Memory B cell (primary cell): ENCODE measurements at regions not wholly inside any gene's neighbourhood (a gene's known extent, or its start where the extent isn't known, plus 50 kb on each side); places are given as distances from the start of the nearest gene placed in this dataset.

Source experiments
- ATAC-seq: fragments of 150-1000 bp; cut with Tn5 transposase; 2 replicates; pipeline ENCODE4 v1.10.0; 2021; ENCODE audit warnings: low read depth, mild to moderate bottlenecking, moderate library complexity
- DNase-seq, 2 donors: peaks; one replicate each; pipeline ENCODE4 v3.0.0; 2022; ENCODE audit warnings: low spot score in 2 of 2
- H3K27ac Mint-ChIP-seq: one replicate; pipeline ENCODE4 v1.8.0; 2022; ENCODE audit warnings: mild to moderate bottlenecking, moderate library complexity, mixed read lengths
- H3K27me3 Mint-ChIP-seq: one replicate; pipeline ENCODE4 v1.8.0; 2022; ENCODE audit warnings: mixed read lengths
- H3K36me3 Mint-ChIP-seq: one replicate; pipeline ENCODE4 v1.8.0; 2022; ENCODE audit warnings: mild to moderate bottlenecking, mixed read lengths
- H3K4me1 Mint-ChIP-seq: one replicate; pipeline ENCODE4 v1.8.0; 2022; ENCODE audit warnings: mixed read lengths
- H3K4me3 Mint-ChIP-seq: one replicate; pipeline ENCODE4 v1.8.0; 2022; ENCODE audit warnings: mild to moderate bottlenecking, moderate library complexity, mixed read lengths
- H3K9me3 Mint-ChIP-seq: one replicate; pipeline ENCODE4 v1.8.0; 2022; ENCODE audit warnings: mixed read lengths

GRCh38 chr10:110436554-110437350, 61.0 kb upstream of the DUSP5 start:
- H3K27ac Mint-ChIP-seq: no peak overlapping the region
- H3K9me3 Mint-ChIP-seq: no peaks in the 10 kb centered on the region
- peaks cover 4% of the 10 kb centered on the region for H3K4me1 Mint-ChIP-seq
- ATAC-seq (no peak), DNase-seq (no peak)
- H3K4me3 Mint-ChIP-seq: no peak overlapping the region
- H3K27me3 Mint-ChIP-seq: peaks cover 3% of the 10 kb centered on the region
- no peaks in the 10 kb centered on the region for H3K36me3 Mint-ChIP-seq

GRCh38 chr10:110437351-110437605, 60.4 kb upstream of the DUSP5 start:
- Mint-ChIP-seq H3K4me3 (no peak overlapping the region), H3K27me3 (no peaks in the 10 kb centered on the region), H3K4me1 (peaks cover 7% of the 10 kb centered on the region), H3K27ac (no peak overlapping the region), H3K9me3 (no peaks in the 10 kb centered on the region), H3K36me3 (no peaks in the 10 kb centered on the region)
- DNase-seq: no peak
- ATAC-seq: no peak

GRCh38 chr10:110437761-110438341, 59.9 kb upstream of the DUSP5 start:
- no peak for ATAC-seq
- DNase-seq: no peak
- Mint-ChIP-seq H3K27me3 (no peaks in the 10 kb centered on the region), H3K9me3 (no peaks in the 10 kb centered on the region), H3K36me3 (no peaks in the 10 kb centered on the region), H3K27ac (no peak overlapping the region), H3K4me1 (peaks cover 7% of the 10 kb centered on the region), H3K4me3 (no peak overlapping the region)

DNA sequence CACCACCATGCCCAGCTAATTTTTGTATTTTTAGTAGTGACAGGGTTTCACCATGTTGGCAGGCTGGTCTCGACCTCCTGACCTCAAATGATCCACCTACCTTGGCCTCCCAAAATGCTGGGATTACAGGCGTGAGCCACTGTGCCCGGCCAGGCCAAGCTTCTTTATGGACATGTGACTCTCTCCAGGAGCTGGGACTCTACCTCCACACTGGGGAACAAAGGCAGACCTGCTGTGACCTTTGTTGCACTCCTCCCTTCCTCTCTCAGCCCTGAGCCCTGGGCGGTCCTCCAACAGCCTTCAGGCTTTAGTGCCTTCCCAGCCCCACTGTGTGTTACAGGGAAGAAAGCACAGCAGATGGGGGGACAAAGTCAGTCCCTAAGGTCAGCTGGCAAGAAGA, 55.0 kb upstream of the DUSP5 start:
- Mint-ChIP-seq H3K36me3 (no peaks in the 10 kb centered on the region), H3K9me3 (no peaks in the 10 kb centered on the region), H3K27ac (no peak overlapping the region), H3K4me3 (no peak overlapping the region), H3K27me3 (peaks cover 10% of the 10 kb centered on the region), H3K4me1 (peaks cover 7% of the 10 kb centered on the region)
- no peak for DNase-seq
- ATAC-seq: no peak

- H3K4me3 Mint-ChIP-seq: no peak overlapping the region
- DNase-seq (no peak), ATAC-seq (no peak)
- H3K36me3 Mint-ChIP-seq: no peaks in the 10 kb centered on the region
- H3K4me1 Mint-ChIP-seq: peaks cover 7% of the 10 kb centered on the region
- no peaks in the 10 kb centered on the region for H3K9me3 Mint-ChIP-seq
- H3K27ac Mint-ChIP-seq: no peak overlapping the region
- peaks cover 10% of the 10 kb centered on the region for H3K27me3 Mint-ChIP-seq
Measured at GRCh38 chr10:110443239-110444003, 54.3 kb upstream of the DUSP5 start.

- no peak overlapping the region for H3K4me3 Mint-ChIP-seq
- DNase-seq: no peak
- H3K27me3 Mint-ChIP-seq: peaks cover 10% of the 10 kb centered on the region
- no peak for ATAC-seq
- H3K4me1 Mint-ChIP-seq: peaks cover 7% of the 10 kb centered on the region
- H3K36me3 Mint-ChIP-seq: no peaks in the 10 kb centered on the region
- H3K9me3 Mint-ChIP-seq: no peaks in the 10 kb centered on the region
- no peak overlapping the region for H3K27ac Mint-ChIP-seq
Measured at GRCh38 chr10:110444004-110444337, 53.7 kb upstream of the DUSP5 start.

DNA sequence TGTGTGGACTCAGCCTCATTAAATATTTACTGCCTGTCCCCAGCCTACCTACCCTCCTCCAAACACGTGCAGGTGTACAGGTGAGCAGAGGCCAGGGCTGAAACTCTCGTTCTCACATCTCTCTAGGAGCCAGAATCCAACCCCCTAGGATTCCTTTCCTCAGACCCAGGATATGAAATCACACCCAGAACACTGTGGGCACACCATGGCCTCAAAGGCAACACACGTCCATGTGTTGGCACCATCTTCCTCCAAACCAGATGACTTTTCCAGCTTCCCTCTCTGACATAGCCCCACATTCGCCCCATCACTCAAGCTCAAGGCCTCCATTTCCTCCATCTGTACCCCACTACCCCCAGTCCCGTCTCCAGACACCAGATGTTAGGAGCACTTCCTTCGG, 51.8 kb upstream of the DUSP5 start:
- no peaks in the 10 kb centered on the region for H3K9me3 Mint-ChIP-seq

GRCh38 chr10:110446277-110446676, 51.4 kb upstream of the DUSP5 start:
- peaks cover 7% of the 10 kb centered on the region for H3K4me1 Mint-ChIP-seq
- peaks cover 12% of the 10 kb centered on the region for H3K27me3 Mint-ChIP-seq
- no peak for DNase-seq
- H3K27ac Mint-ChIP-seq: no peak overlapping the region
- H3K36me3 Mint-ChIP-seq: no peaks in the 10 kb centered on the region
- H3K4me3 Mint-ChIP-seq: no peak overlapping the region
- no peaks in the 10 kb centered on the region for H3K9me3 Mint-ChIP-seq
- ATAC-seq: no peak

More for the DNA sequence above, 51.8 kb upstream of the DUSP5 start:
- H3K4me1 Mint-ChIP-seq: peaks cover 7% of the 10 kb centered on the region
- no peak overlapping the region for H3K4me3 Mint-ChIP-seq
- peaks cover 12% of the 10 kb centered on the region for H3K27me3 Mint-ChIP-seq
- H3K27ac Mint-ChIP-seq: no peak overlapping the region
- no peaks in the 10 kb centered on the region for H3K36me3 Mint-ChIP-seq
- no peak for DNase-seq
- ATAC-seq: no peak

GRCh38 chr10:110446954-110447608, 50.6 kb upstream of the DUSP5 start:
- no peaks in the 10 kb centered on the region for H3K36me3 Mint-ChIP-seq
- H3K4me1 Mint-ChIP-seq: peaks cover under 1% of the 10 kb centered on the region
- H3K27me3 Mint-ChIP-seq: peaks cover 12% of the 10 kb centered on the region
- ATAC-seq (no peak), DNase-seq (no peak)
- H3K4me3 Mint-ChIP-seq: no peak overlapping the region
- no peak overlapping the region for H3K27ac Mint-ChIP-seq
- H3K9me3 Mint-ChIP-seq: no peaks in the 10 kb centered on the region

GRCh38 chr10:110447886-110448285, 49.8 kb upstream of the DUSP5 start:
- no peak for DNase-seq

More at GRCh38 chr10:110447886-110448285, 49.8 kb upstream of the DUSP5 start:
- Mint-ChIP-seq H3K4me3 (no peak overlapping the region), H3K9me3 (no peaks in the 10 kb centered on the region), H3K27ac (no peak overlapping the region), H3K27me3 (peaks cover 12% of the 10 kb centered on the region), H3K36me3 (no peaks in the 10 kb centered on the region), H3K4me1 (no peaks in the 10 kb centered on the region)
- no peak for ATAC-seq
